ENCODE measurements at regions not wholly inside any gene's neighbourhood (a gene's known extent, or its start where the extent isn't known, plus 50 kb on each side); places are given as distances from the start of the nearest gene placed in this dataset.

- no peak overlapping the region for H3K27ac ChIP-seq
- intact Hi-C loops (cut with DNase I), result no loop called here
- WGBS, 2 donors, result 79 to 83% methylated on average over 7 of the region's 7 CpGs
These were observed 191.2 kb downstream of the HAUS1 start for GRCh38 chr18:46295416-46295815.

GRCh38 chr18:46296656-46297055 lies 192.5 kb downstream of the HAUS1 start:
- no peaks in the 10 kb centered on the region for H3K4me1 ChIP-seq
- DNase-seq, result no peak
- H3K36me3 ChIP-seq, result no peaks in the 10 kb centered on the region
- TF ChIP-seq CTCF (IDR thresholded peaks at IDR 0.05) (no peak), POLR2A (IDR thresholded peaks at IDR 0.05) (no peak)
- WGBS, 2 donors, result 79 to 90% methylated on average over 4 of the region's 4 CpGs
- no peaks in the 10 kb centered on the region for H3K27me3 ChIP-seq
- intact Hi-C loops (cut with DNase I), result no loop called here
- H3K27ac ChIP-seq, result no peak overlapping the region
- H3K4me3 ChIP-seq (replicated peaks in 1 of 3), result no peak overlapping the region
- no peaks in the 10 kb centered on the region for H3K9me3 ChIP-seq

More at GRCh38 chr18:46295416-46295815, 191.2 kb downstream of the HAUS1 start:
- no peak for TF ChIP-seq POLR2A (IDR thresholded peaks at IDR 0.05)
- TF ChIP-seq CTCF (IDR thresholded peaks at IDR 0.05), result no peak
- Histone ChIP-seq H3K36me3 (no peaks in the 10 kb centered on the region), H3K9me3 (no peaks in the 10 kb centered on the region), H3K27me3 (no peaks in the 10 kb centered on the region), H3K4me1 (no peaks in the 10 kb centered on the region), H3K4me3 (replicated peaks in 1 of 3) (no peak overlapping the region)
- no peak for DNase-seq

GRCh38 chr18:46297124-46297523 lies 192.9 kb downstream of the HAUS1 start:
- Histone ChIP-seq H3K27me3 (no peaks in the 10 kb centered on the region), H3K4me3 (replicated peaks in 1 of 3) (no peak overlapping the region), H3K4me1 (no peaks in the 10 kb centered on the region), H3K9me3 (no peaks in the 10 kb centered on the region), H3K36me3 (no peaks in the 10 kb centered on the region), H3K27ac (no peak overlapping the region)
- no peak for DNase-seq
- 26 to 52% methylated on average over 1 of the region's 1 CpG for WGBS, 2 donors
- TF ChIP-seq CTCF (IDR thresholded peaks at IDR 0.05) (no peak), POLR2A (IDR thresholded peaks at IDR 0.05) (no peak)
- intact Hi-C loops (cut with DNase I), result no loop called here

- intact Hi-C loops (cut with DNase I), result no loop called here
These were observed 193.4 kb downstream of the HAUS1 start for GRCh38 chr18:46297621-46298020.

GRCh38 chr18:46298511-46298910 lies 194.3 kb downstream of the HAUS1 start:
- Histone ChIP-seq H3K4me1 (no peaks in the 10 kb centered on the region), H3K27me3 (no peaks in the 10 kb centered on the region), H3K4me3 (replicated peaks in 1 of 3) (no peak overlapping the region), H3K27ac (no peak overlapping the region), H3K36me3 (no peaks in the 10 kb centered on the region), H3K9me3 (no peaks in the 10 kb centered on the region)
- TF ChIP-seq CTCF (IDR thresholded peaks at IDR 0.05) (no peak), POLR2A (IDR thresholded peaks at IDR 0.05) (no peak)
- intact Hi-C loops (cut with DNase I), result no loop called here
- DNase-seq, result no peak
- WGBS, 2 donors, result 91 to 99% methylated on average over 6 of the region's 6 CpGs

More at GRCh38 chr18:46297621-46298020, 193.4 kb downstream of the HAUS1 start:
- Histone ChIP-seq H3K27me3 (no peaks in the 10 kb centered on the region), H3K27ac (no peak overlapping the region), H3K9me3 (no peaks in the 10 kb centered on the region), H3K4me1 (no peaks in the 10 kb centered on the region), H3K4me3 (replicated peaks in 1 of 3) (no peak overlapping the region), H3K36me3 (no peaks in the 10 kb centered on the region)
- no peak for DNase-seq
- WGBS, 2 donors, result 90 to 92% methylated on average over 3 of the region's 3 CpGs
- TF ChIP-seq POLR2A (IDR thresholded peaks at IDR 0.05) (no peak), CTCF (IDR thresholded peaks at IDR 0.05) (no peak)

All from thyroid gland (tissue), 4 donors.